ENCODE measurements at regions not wholly inside any gene's neighbourhood (a gene's known extent, or its start where the extent isn't known, plus 50 kb on each side); places are given as distances from the start of the nearest gene placed in this dataset.
"Not testable (repeated sequence)": the region's sequence is repeated elsewhere in the genome, so short reads cannot be mapped to it uniquely, and the experiment has no call there.

DNA sequence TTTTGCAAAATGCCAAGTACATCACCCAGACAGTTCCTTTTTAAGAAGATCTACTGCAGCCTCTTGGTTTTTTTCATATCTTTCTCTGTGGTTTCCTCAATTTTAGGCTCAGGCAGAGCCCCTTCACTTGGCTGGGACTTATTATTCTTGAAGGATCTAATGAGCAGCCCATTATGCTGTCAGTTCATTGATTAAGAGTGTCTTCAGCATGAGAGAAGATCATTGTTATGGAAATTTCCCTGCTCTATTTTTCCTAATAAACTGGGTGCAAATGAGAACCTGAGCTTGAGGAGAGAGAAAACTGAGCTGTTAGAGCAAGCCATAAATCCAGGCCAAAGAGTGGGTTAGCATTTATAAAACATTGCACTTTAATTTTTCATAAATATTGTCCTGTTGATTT, 146.5 kb downstream of the SEC23IP start:
- Histone ChIP-seq H3K36me3 (no peaks in the 10 kb centered on the region), H3K27me3 (ENCODE audit: insufficient read depth, low read depth, severe bottlenecking) (no peaks in the 10 kb centered on the region), H3K27ac (no peak overlapping the region), H3K4me3 (ENCODE audit: low read depth, low read length) (no peak overlapping the region), H3K9me3 (ENCODE audit: severe bottlenecking) (peaks cover 3% of the 10 kb centered on the region)
- DNase-seq = no peak
- TF ChIP-seq, protein P1, sequence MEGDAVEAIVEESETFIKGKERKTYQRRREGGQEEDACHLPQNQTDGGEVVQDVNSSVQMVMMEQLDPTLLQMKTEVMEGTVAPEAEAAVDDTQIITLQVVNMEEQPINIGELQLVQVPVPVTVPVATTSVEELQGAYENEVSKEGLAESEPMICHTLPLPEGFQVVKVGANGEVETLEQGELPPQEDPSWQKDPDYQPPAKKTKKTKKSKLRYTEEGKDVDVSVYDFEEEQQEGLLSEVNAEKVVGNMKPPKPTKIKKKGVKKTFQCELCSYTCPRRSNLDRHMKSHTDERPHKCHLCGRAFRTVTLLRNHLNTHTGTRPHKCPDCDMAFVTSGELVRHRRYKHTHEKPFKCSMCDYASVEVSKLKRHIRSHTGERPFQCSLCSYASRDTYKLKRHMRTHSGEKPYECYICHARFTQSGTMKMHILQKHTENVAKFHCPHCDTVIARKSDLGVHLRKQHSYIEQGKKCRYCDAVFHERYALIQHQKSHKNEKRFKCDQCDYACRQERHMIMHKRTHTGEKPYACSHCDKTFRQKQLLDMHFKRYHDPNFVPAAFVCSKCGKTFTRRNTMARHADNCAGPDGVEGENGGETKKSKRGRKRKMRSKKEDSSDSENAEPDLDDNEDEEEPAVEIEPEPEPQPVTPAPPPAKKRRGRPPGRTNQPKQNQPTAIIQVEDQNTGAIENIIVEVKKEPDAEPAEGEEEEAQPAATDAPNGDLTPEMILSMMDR (IDR thresholded peaks at IDR 0.05; ENCODE audit: low read depth, low read length) = no peak

- Histone ChIP-seq H3K36me3 (no peaks in the 10 kb centered on the region), H3K27me3 (ENCODE audit: insufficient read depth, low read depth, severe bottlenecking) (no peaks in the 10 kb centered on the region), H3K27ac (no peak overlapping the region), H3K9me3 (ENCODE audit: severe bottlenecking) (peaks cover 3% of the 10 kb centered on the region), H3K4me3 (ENCODE audit: low read depth, low read length) (no peak overlapping the region)
- DNase-seq = no peak
- TF ChIP-seq, protein P1 (IDR thresholded peaks at IDR 0.05; ENCODE audit: low read depth, low read length) = no peak
Observed at GRCh38 chr10:120039826-120040225, 147.3 kb downstream of the SEC23IP start.

- H3K4me3 ChIP-seq (ENCODE audit: low read depth, low read length) = no peak overlapping the region
- DNase-seq = peak; percentile 55
- peak overlapping the region; percentile 47 for H3K27ac ChIP-seq
- H3K36me3 ChIP-seq = no peaks in the 10 kb centered on the region
- TF ChIP-seq, protein P1 (IDR thresholded peaks at IDR 0.05; ENCODE audit: low read depth, low read length) = no peak
- no peaks in the 10 kb centered on the region for H3K27me3 ChIP-seq (ENCODE audit: insufficient read depth, low read depth, severe bottlenecking)
- peaks cover 3% of the 10 kb centered on the region for H3K9me3 ChIP-seq (ENCODE audit: severe bottlenecking)
Observed at GRCh38 chr10:120041807-120042559, 149.5 kb downstream of the SEC23IP start.

- DNase-seq = no peak
- TF ChIP-seq, protein P1 (IDR thresholded peaks at IDR 0.05; ENCODE audit: low read depth, low read length) = no peak
- H3K4me3 ChIP-seq (ENCODE audit: low read depth, low read length) = no peak overlapping the region
- peaks cover 6% of the 10 kb centered on the region for H3K9me3 ChIP-seq (ENCODE audit: severe bottlenecking)
- H3K27me3 ChIP-seq (ENCODE audit: insufficient read depth, low read depth, severe bottlenecking) = no peaks in the 10 kb centered on the region
- no peak overlapping the region for H3K27ac ChIP-seq
- no peaks in the 10 kb centered on the region for H3K36me3 ChIP-seq
Observed at GRCh38 chr10:120042705-120043104, 150.2 kb downstream of the SEC23IP start.

DNA sequence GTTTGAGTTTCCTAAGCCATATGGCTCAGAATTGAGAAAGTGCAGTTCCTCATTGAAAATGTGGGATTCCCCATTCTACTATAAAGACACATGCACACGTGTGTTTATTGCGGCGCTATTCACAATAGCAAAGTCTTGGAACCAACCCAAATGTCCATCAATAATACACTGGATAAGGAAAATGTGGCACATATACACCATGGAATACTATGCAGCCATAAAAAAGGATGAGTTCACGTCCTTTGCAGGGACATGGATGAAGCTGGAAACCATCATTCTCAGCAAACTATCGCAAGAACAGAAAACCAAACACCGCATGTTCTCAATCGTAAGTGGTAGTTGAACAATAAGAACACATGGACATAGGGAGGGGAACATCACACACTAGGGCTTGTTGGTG, 154.8 kb downstream of the SEC23IP start:
- not testable (repeated sequence) for DNase-seq; H3K4me3 ChIP-seq (ENCODE audit: low read depth, low read length); H3K36me3 ChIP-seq; H3K27ac ChIP-seq; H3K27me3 ChIP-seq (ENCODE audit: insufficient read depth, low read depth, severe bottlenecking); H3K9me3 ChIP-seq (ENCODE audit: severe bottlenecking)

- Histone ChIP-seq H3K36me3 (no peaks in the 10 kb centered on the region), H3K27me3 (ENCODE audit: insufficient read depth, low read depth, severe bottlenecking) (no peaks in the 10 kb centered on the region), H3K9me3 (ENCODE audit: severe bottlenecking) (peaks cover 6% of the 10 kb centered on the region), H3K27ac (no peak overlapping the region), H3K4me3 (ENCODE audit: low read depth, low read length) (no peak overlapping the region)
- TF ChIP-seq, protein P1 (IDR thresholded peaks at IDR 0.05; ENCODE audit: low read depth, low read length) = no peak
- DNase-seq = no peak
Observed at GRCh38 chr10:120047926-120048325, 155.4 kb downstream of the SEC23IP start.

Measured in WERI-Rb-1 (cell line).